HG03103 (cell line): ENCODE measurements at regions not wholly inside any gene's neighbourhood (a gene's known extent, or its start where the extent isn't known, plus 50 kb on each side); places are given as distances from the start of the nearest gene placed in this dataset.
"Not testable (repeated sequence)": the region's sequence is repeated elsewhere in the genome, so short reads cannot be mapped to it uniquely, and the experiment has no call there.

Experiments used
- ATAC-seq: cut with Tn5 transposase; IDR thresholded peaks from one replicate; pipeline ENCODE4 v1.9.1; 2021; ENCODE audit warnings: low read depth; ENCODE audit not compliant: unreplicated experiment

GRCh38 chr3:35291471-35292236 is 347.7 kb upstream of the ARPP21 start:
- ATAC-seq = no peak

- no peak for ATAC-seq
Observed at GRCh38 chr3:35292568-35292967, 346.8 kb upstream of the ARPP21 start.

GRCh38 chr3:35295906-35296305 is 343.4 kb upstream of the ARPP21 start:
- no peak for ATAC-seq

- no peak for ATAC-seq
Observed at GRCh38 chr3:35296533-35296932, 342.8 kb upstream of the ARPP21 start.

GRCh38 chr3:35296944-35297343 is 342.4 kb upstream of the ARPP21 start:
- ATAC-seq = not testable (repeated sequence)

GRCh38 chr3:35305406-35305805 is 333.9 kb upstream of the ARPP21 start:
- ATAC-seq = no peak

- no peak for ATAC-seq
Observed at GRCh38 chr3:35307296-35307695, 332.0 kb upstream of the ARPP21 start.

- not testable (repeated sequence) for ATAC-seq
Observed at GRCh38 chr3:35316841-35317240, 322.5 kb upstream of the ARPP21 start.

GRCh38 chr3:35320646-35321407 is 318.5 kb upstream of the ARPP21 start:
- no peak for ATAC-seq

GRCh38 chr3:35322070-35322469 is 317.3 kb upstream of the ARPP21 start:
- no peak for ATAC-seq

GRCh38 chr3:35335703-35336102 is 303.6 kb upstream of the ARPP21 start:
- ATAC-seq = no peak

- no peak for ATAC-seq
Observed at GRCh38 chr3:35336601-35337000, 302.7 kb upstream of the ARPP21 start.

GRCh38 chr3:35338186-35338585 is 301.1 kb upstream of the ARPP21 start:
- no peak for ATAC-seq

- ATAC-seq = no peak
Observed at GRCh38 chr3:35380196-35380595, 259.1 kb upstream of the ARPP21 start.

GRCh38 chr3:35383216-35383615 is 256.1 kb upstream of the ARPP21 start:
- ATAC-seq = no peak

GRCh38 chr3:35383719-35384555 is 255.4 kb upstream of the ARPP21 start:
- no peak for ATAC-seq

- no peak for ATAC-seq
Observed at GRCh38 chr3:35385271-35385670, 254.1 kb upstream of the ARPP21 start.

GRCh38 chr3:35389907-35390306 is 249.4 kb upstream of the ARPP21 start:
- no peak for ATAC-seq

GRCh38 chr3:35392187-35392586 is 247.1 kb upstream of the ARPP21 start:
- no peak for ATAC-seq

- no peak for ATAC-seq
Observed at GRCh38 chr3:35393901-35394799, 245.2 kb upstream of the ARPP21 start.
